ENCODE measurements at regions not wholly inside any gene's neighbourhood (a gene's known extent, or its start where the extent isn't known, plus 50 kb on each side); places are given as distances from the start of the nearest gene placed in this dataset.

DNA sequence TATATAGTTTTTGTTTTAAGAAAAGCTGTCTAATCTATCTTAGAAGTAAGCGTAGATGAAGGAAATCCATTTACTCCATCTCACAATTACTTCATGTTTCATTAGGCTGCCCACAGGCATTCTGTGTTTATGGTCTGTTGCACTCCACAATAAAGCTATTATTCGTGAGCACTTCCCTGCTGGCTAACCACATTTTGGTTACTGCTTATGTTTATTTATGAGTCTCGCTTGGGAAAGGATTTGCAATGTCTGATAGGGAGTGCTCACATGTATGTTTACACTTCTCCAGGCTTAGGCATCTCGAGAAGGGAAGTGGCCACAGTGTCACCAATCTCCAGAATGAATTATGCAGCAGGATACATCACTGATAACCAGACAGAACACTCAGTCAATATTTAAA lies 190.9 kb downstream of the VCY1B start:
- H3K9me3 ChIP-seq (replicated peaks; ENCODE audit: control insufficient read depth, insufficient read depth, low read length) = no peaks in the 10 kb centered on the region
- BruUV-seq (replicated peaks) = no TSS peak
- dilution Hi-C loops (cut with MboI; ENCODE audit: extremely low pct_ligation_motif_present, low sequenced_read_pairs) = no loop called here
- POLR2A ChIA-PET = no interaction called here
- no peak for DNase-seq (ENCODE audit: low read depth, low spot score)
- FAIRE-seq = no peak
- TF ChIP-seq FOS (IDR thresholded peaks at IDR 0.05; ENCODE audit: borderline replicate concordance, insufficient read depth, low read length) (no peak), POLR2AphosphoS5 (IDR thresholded peaks at IDR 0.05; ENCODE audit: insufficient read depth, low read depth, low read length) (no peak), JUN (IDR thresholded peaks at IDR 0.05; ENCODE audit: borderline replicate concordance, insufficient read depth, insufficient read length, low read depth) (no peak), POLR2A (IDR thresholded peaks at IDR 0.05; ENCODE audit: low read depth, low read length) (no peak), MYC (IDR thresholded peaks at IDR 0.05; ENCODE audit: low read depth, low read length) (no peak), EZH2 (IDR thresholded peaks at IDR 0.05; ENCODE audit: borderline replicate concordance, low read depth, low read length, severe bottlenecking) (no peak), GATA2 (IDR thresholded peaks at IDR 0.05; ENCODE audit: insufficient read depth, insufficient read length, low read depth, low read length) (no peak)
- TF ChIP-seq, protein P1, sequence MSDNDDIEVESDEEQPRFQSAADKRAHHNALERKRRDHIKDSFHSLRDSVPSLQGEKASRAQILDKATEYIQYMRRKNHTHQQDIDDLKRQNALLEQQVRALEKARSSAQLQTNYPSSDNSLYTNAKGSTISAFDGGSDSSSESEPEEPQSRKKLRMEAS (IDR thresholded peaks at IDR 0.05; ENCODE audit: insufficient read depth, insufficient read length) = no peak
- TF ChIP-seq, protein P2, sequence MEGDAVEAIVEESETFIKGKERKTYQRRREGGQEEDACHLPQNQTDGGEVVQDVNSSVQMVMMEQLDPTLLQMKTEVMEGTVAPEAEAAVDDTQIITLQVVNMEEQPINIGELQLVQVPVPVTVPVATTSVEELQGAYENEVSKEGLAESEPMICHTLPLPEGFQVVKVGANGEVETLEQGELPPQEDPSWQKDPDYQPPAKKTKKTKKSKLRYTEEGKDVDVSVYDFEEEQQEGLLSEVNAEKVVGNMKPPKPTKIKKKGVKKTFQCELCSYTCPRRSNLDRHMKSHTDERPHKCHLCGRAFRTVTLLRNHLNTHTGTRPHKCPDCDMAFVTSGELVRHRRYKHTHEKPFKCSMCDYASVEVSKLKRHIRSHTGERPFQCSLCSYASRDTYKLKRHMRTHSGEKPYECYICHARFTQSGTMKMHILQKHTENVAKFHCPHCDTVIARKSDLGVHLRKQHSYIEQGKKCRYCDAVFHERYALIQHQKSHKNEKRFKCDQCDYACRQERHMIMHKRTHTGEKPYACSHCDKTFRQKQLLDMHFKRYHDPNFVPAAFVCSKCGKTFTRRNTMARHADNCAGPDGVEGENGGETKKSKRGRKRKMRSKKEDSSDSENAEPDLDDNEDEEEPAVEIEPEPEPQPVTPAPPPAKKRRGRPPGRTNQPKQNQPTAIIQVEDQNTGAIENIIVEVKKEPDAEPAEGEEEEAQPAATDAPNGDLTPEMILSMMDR (IDR thresholded peaks at IDR 0.05; ENCODE audit: extremely low read depth in 1 of 2, insufficient read depth in 1 of 2, low read depth in 1 of 2, low read length in 2 of 2) = no peak
- no peaks in the 10 kb centered on the region for H3K9me1 ChIP-seq (replicated peaks; ENCODE audit: control insufficient read depth, extremely low read depth, insufficient read depth, low read length)
- H3K4me3 ChIP-seq (replicated peaks in 1 of 3; ENCODE audit: insufficient read depth in 1 of 3, low read depth in 1 of 3, low read length in 3 of 3) = no peak overlapping the region
- CTCF ChIA-PET = no interaction called here
- no peaks in the 10 kb centered on the region for H3K36me3 ChIP-seq (ENCODE audit: control insufficient read depth in 2 of 2, extremely low read depth in 1 of 2, insufficient read depth in 2 of 2, low read length in 2 of 2)
- H3K9ac ChIP-seq (replicated peaks; ENCODE audit: extremely low read depth, insufficient read depth, low read length) = no peak overlapping the region
- no peaks in the 10 kb centered on the region for H3K27me3 ChIP-seq (ENCODE audit: control insufficient read depth in 2 of 2, insufficient read depth in 2 of 2, low read length in 2 of 2)
- intact Hi-C loops (cut with micrococcal nuclease) = no loop called here
- H3K27ac ChIP-seq (ENCODE audit: insufficient read depth, low read depth, low read length) = no peak overlapping the region
- H2AFZ ChIP-seq (ENCODE audit: low read depth, low read length) = no peak overlapping the region
- no peaks in the 10 kb centered on the region for H3K4me1 ChIP-seq (ENCODE audit: control insufficient read depth, extremely low read depth, insufficient read depth, low read length)
- no peak overlapping the region for H3K4me2 ChIP-seq (ENCODE audit: insufficient read depth, low read length)
- H3K79me2 ChIP-seq (ENCODE audit: control insufficient read depth, insufficient read depth, low read length) = no peaks in the 10 kb centered on the region
- no peaks in the 10 kb centered on the region for H4K20me1 ChIP-seq (replicated peaks; ENCODE audit: control insufficient read depth, extremely low read depth, insufficient read depth, low read length)

Measured in endothelial cell of umbilical vein (primary cell).